Renal cortical epithelial cell (primary cell): ENCODE measurements at regions not wholly inside any gene's neighbourhood (a gene's known extent, or its start where the extent isn't known, plus 50 kb on each side); places are given as distances from the start of the nearest gene placed in this dataset.

Experiments
- DNase-seq: peaks from one replicate; pipeline ENCODE4 v3.0.0-alpha.2; 2011; ENCODE audit warnings: low read depth

GRCh38 chr5:14090755-14091154 lies 52.4 kb upstream of the TRIO start:
- DNase-seq = no peak

GRCh38 chr5:14090290-14090689 lies 52.9 kb upstream of the TRIO start:
- DNase-seq = no peak

- no peak for DNase-seq
Measured at GRCh38 chr5:14089198-14089597, 53.9 kb upstream of the TRIO start.

GRCh38 chr5:14086261-14086660 lies 56.9 kb upstream of the TRIO start:
- peak; percentile 62 for DNase-seq

GRCh38 chr5:14082973-14083372 lies 60.2 kb upstream of the TRIO start:
- no peak for DNase-seq

GRCh38 chr5:14082523-14082922 lies 60.6 kb upstream of the TRIO start:
- DNase-seq = no peak

- peak; percentile 13 for DNase-seq
Measured at GRCh38 chr5:14081791-14082190, 61.4 kb upstream of the TRIO start.

- DNase-seq = no peak
Measured at GRCh38 chr5:14078716-14079115, 64.4 kb upstream of the TRIO start.

- no peak for DNase-seq
Measured at GRCh38 chr5:14077501-14077900, 65.6 kb upstream of the TRIO start.

GRCh38 chr5:14076561-14076960 lies 66.6 kb upstream of the TRIO start:
- no peak for DNase-seq

GRCh38 chr5:14075937-14076336 lies 67.2 kb upstream of the TRIO start:
- DNase-seq = no peak

- DNase-seq = peak; percentile 58
Measured at GRCh38 chr5:14071433-14071832, 71.7 kb upstream of the TRIO start.

GRCh38 chr5:14069021-14069420 lies 74.1 kb upstream of the TRIO start:
- DNase-seq = no peak

GRCh38 chr5:14068136-14068535 lies 75.0 kb upstream of the TRIO start:
- no peak for DNase-seq

- peak; percentile 79 for DNase-seq
Measured at GRCh38 chr5:14066326-14066725, 76.8 kb upstream of the TRIO start.

- peak; percentile 85 for DNase-seq
Measured at GRCh38 chr5:14064841-14065240, 78.3 kb upstream of the TRIO start.

- no peak for DNase-seq
Measured at GRCh38 chr5:14063691-14064090, 79.5 kb upstream of the TRIO start.

- DNase-seq = peak; percentile 75
Measured at GRCh38 chr5:14063138-14063537, 80.0 kb upstream of the TRIO start.

GRCh38 chr5:14062178-14062577 lies 81.0 kb upstream of the TRIO start:
- peak; percentile 87 for DNase-seq

GRCh38 chr5:14061106-14061505 lies 82.0 kb upstream of the TRIO start:
- DNase-seq = no peak

GRCh38 chr5:14060218-14060617 lies 82.9 kb upstream of the TRIO start:
- no peak for DNase-seq

GRCh38 chr5:14059810-14060209 lies 83.3 kb upstream of the TRIO start:
- DNase-seq = no peak

- DNase-seq = no peak
Measured at GRCh38 chr5:14057289-14057688, 85.9 kb upstream of the TRIO start.

- DNase-seq = no peak
Measured at GRCh38 chr5:14056039-14056438, 87.1 kb upstream of the TRIO start.
